ENCODE measurements at regions not wholly inside any gene's neighbourhood (a gene's known extent, or its start where the extent isn't known, plus 50 kb on each side); places are given as distances from the start of the nearest gene placed in this dataset.

DNA sequence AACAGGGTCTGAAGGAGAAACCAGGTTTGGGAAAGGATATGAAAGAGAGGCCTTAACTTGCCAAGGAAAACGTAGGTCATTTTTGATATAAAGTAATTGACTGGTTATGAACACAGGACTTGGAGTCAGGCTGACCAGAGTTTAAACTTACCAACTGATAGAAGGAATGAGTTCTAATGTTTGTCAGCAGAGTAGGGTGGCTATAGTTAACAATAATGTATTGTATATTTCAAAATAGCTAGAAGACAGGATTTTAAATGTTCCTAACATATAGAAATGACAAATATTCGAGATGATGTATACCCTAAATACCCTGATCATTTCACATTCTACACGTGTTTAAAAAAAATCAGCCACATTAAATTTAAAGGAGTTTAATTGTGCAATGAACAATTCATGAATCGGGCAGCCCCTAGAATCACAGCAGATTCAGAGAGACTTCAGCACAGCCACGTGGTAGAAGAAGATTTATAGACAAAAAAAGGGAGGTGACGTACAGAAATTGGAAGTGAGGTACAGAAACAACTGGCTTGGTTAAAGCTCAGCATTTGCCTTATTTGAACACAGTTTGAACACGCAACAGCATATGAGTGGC lies 52.5 kb upstream of the PLEKHG7 start:
- DNase-seq (ENCODE audit: low read depth in 2 of 2), result no peak

DNA sequence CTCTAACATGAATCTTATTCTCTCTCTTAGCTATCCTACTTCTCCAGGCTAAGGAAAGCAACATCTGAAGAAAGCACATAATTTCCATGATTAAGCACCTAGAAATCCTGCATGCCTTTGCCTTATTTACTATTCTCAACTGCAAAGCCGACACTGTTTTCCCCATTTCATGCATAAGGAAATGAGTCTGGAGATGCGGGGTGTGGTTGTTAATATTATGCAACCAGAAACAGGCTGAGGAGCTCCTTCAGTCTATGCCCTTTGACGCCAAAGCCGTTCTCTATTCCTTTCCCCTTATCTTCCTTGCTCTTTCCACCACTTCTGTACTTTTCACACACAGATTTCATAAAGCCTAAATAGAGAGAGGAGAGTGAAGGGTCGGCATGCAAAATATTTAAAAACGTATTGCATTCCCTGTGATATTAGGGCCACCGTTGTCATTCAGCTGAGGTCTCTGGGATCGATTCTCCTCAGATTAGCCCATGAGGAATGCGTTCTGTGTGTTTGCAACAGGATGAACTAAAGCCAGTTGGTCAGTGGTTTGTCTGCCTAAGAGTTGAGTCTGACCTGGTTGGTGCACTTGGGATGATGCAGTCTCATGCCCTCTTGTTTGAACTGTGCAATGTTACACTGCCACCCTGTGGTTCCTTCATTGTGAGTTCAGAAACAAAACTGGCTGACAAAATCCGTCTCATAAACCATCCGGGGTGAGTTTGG lies 53.1 kb upstream of the PLEKHG7 start:
- peak; percentile 76 to 80 for DNase-seq (ENCODE audit: low read depth in 2 of 2)

DNA sequence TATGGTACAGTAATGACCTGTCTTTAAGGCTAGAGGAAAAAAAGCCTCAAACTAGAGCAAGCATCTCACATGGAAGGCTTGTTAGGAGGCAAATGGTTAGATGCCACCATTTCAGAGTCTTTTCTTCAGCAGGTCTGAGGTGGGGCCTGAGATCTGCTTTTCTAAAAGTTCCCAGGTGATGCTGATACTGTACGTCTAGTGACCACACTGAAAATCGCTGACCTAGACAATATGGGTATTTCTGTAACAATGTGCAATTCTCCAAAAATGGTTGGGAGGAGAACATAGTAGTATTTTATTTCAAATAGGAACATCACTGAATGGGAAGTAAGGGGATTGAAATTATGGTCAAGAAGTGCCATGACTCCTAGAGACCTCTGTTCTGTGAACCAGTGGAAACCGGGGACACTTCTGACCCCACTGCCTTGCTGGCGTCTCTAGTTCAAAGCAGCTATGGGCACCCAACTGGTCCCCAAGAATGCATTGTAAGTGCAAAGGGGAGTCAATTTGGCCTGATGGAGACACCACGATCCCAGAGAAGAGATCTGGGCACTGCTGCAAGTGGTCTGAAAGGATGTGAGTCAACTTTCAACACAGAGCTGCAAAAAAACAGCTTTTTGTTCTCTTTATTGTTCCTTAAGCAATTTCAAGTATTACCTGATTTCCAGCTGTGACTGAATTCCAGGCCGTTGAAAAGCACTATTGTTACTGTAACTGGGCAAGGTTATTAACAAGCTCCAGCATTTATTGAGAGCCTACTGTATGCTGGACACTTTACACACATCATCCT lies 54.4 kb upstream of the PLEKHG7 start:
- DNase-seq (ENCODE audit: low read depth in 2 of 2), result no peak

DNA sequence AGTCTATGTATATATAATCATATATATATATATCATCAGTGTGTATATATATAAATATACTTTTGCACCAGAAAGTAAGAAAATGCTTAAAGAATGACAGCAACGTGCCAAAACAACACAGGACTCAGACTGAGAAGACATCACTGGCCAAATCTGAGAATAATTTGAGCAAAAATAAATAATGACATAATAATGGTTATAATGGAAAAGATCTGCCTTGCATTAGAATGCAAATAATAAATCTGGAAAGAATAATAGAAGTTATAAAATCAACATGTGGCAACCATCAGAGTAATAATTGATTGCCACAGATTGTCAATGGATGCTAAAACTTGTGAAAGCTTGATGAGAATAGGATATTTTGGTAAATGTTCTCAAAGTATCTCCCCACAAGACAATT lies 61.5 kb upstream of the PLEKHG7 start:
- DNase-seq (ENCODE audit: low read depth in 2 of 2), result no peak

DNA sequence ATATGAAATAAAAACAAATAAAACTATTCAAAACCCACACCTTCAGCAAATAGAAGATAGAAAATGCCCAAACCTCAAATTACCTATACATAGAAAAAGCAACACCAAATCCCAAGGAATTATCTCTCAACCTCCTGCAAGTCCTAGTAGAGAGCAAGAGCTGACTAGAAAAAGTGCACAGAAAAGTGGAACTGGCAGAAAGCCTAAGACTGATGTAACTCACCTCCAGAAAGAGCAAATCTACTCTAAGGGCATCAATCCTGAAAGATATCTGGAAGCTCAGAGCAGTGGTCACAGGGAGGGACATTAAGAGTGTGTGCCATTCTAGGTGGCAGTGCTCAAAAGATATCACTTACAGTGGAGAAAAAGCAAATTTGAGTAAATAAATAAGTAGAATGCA lies 62.1 kb upstream of the PLEKHG7 start:
- no peak for DNase-seq (ENCODE audit: low read depth in 2 of 2)

DNA sequence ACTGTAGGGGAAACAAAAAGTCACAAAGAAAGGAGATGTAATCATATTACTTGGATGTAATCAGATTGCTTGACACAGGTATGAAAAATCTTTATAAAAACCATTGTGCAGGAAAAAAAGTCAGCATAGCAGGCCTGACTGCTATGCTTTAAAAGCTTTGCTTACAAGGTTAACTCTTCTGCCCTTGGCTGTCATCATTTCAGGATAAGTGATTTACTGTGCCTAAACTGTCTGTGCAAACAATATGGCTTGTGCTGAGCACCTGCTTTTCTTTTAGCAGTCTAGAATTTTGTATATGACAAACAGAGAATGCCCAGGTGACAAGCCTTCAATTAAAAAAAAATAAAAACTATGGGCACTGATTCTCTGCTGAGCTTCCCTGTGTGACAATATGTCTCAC lies 63.8 kb upstream of the PLEKHG7 start:
- DNase-seq (ENCODE audit: low read depth in 2 of 2), result no peak

DNA sequence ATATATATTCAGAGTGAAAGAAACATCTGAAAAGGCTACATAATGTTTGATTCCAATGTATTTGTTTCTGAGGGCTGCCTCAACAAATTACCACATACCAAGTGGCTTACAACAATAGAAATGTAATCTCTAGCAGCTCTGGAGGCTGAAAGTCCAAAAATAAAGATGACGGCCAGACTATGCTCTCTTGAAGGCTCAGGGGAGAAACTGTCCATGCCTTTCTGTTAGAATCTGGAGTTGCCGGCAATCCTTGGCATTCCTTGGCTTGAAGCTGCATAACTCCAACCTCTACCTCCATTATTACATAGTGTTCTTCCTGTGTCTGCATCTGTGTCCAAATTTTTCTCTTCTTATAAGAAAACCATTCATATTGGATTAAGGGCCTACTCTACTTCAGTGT lies 68.1 kb upstream of the PLEKHG7 start:
- no peak for DNase-seq (ENCODE audit: low read depth in 2 of 2)

DNA sequence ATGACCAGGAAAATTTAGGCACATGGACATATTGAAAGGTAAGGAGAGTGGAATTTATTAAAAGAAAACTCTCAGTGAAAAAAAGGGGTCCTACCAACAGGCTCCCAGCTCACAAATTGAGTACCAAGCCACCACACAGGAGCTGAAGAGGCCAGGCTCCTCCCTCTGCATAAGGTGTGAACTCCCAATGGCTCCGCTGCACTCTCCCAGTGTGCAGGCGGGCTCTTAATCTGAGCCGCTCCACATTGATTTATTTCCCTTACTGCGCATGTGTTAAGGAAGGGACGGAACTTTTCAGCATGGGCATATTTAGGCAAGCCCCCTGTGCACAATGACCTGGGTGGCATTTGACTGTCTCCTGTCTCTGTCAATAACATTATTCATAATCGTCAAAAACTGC lies 68.6 kb upstream of the PLEKHG7 start:
- no peak for DNase-seq (ENCODE audit: low read depth in 2 of 2)

DNA sequence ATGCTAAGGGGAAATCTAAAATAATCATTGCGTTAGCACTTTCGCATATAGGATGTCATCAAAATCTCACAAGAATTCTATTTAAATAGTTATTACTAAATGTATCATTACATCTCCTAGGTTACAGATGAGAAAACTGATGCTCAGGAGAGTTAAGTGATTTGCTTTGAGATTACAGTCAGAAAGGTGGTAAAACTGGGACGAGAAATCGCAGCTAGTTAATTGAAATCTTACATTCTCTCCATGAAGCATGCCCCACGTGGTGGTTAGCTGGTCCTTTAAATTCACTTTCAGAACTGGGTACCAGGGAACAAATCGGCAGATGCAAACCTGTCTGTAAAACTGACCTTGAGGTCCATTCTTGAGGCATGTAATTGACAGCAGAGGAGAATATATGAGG lies 71.8 kb upstream of the PLEKHG7 start:
- no peak for DNase-seq (ENCODE audit: low read depth in 2 of 2)

DNA sequence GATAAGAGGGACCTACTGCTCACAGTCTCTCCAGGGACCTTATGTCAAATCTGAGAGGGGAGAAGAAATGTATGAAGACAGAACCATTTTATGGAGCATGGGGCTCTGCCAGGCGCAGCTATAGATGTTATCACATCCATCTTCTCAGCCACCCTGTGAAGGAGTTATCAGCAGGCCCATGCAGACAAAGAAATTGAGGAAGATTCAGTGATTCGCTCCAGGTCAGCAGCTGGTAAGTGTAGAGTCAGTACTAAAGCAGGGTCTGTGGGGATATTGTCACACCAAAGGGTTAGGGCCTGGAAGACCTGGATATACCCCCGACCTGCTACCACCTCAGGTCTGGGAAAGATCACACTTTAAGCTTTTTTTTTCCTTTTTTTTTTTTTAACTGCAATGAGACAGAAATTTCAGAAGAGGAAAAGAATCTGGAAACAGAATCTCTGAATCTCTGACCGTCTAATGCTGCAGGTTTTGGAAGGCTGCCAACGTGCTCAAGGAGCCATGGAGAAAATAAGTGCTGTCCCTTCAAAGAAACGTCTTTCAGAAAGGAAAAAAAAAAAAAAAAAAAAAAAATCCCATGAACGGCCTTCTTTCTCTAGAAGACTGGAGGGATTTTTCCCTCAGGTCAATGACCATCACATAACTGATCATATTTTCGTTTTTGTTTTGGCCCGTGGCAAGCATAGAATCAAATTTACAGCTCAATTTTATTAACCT lies 73.3 kb upstream of the PLEKHG7 start:
- peak in 1 of 2 donors; percentile 11 for DNase-seq (ENCODE audit: low read depth in 2 of 2)

DNA sequence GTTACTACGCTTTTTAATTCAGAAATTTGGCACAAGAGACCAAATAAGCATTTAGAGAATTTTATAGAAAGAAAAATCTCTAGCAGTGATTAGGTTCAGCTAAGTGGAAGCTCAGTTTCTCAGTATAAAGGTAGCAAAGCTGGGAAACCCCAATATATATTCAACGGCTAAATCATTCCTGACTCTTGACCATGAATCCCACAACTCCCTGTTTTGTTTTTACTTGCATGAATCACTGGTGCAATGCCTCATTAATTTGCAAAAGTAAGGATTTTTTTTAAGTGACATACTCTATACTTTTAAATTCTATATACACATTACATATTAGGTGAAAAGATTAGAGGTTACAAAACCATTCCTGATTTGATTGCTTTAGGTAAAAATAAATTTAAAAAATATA lies 74.3 kb upstream of the PLEKHG7 start:
- DNase-seq (ENCODE audit: low read depth in 2 of 2), result no peak

DNA sequence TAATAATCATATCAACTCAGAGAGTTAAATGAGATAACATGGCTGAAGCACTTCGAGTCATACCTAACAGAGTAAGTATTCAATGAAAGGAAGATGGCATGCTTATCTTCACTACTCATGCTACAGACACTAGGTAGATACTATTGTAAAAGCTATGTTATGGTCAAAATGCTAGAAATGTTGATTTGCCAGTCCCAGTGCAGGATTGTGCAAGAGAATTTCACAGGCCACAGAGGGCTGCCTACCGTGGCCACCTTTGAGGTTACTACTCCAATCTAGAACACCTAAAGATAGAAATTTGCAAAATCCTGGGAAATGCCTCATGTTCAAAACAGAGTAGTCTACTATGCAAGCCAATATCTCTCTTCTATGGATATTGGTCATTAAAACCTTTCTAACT lies 75.3 kb upstream of the PLEKHG7 start:
- DNase-seq (ENCODE audit: low read depth in 2 of 2), result no peak

DNA sequence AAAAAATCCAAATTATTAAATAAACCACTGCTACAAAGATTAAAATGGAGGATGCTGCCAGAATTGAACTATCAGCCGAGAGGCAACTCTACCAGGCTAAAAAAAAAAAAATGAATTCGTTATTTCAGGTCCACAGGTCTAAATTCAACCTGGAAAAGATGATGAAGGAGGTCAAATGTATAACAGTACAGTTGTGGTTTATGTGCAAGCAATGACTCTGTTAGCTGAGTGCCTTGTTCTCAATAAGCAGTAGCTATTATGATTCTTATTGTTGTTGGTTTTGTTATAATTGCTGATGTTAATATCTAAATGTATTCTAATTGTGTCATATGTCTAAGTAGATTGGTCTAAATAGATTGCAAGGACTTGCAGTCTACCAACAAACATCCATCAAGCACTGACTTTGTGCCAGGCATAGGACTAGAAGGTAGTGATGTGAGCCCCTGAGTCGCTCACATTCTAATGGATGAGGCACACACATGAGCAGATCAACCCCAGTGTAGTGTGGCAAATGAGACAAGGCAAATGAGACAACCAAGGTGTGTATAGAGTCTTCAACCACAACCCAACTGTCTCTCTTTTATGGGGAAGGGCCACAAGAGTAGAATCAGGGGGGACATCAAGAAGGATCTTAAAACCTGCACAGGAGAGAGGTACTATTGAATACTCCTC lies 77.0 kb upstream of the PLEKHG7 start:
- no peak for DNase-seq (ENCODE audit: low read depth in 2 of 2)

DNA sequence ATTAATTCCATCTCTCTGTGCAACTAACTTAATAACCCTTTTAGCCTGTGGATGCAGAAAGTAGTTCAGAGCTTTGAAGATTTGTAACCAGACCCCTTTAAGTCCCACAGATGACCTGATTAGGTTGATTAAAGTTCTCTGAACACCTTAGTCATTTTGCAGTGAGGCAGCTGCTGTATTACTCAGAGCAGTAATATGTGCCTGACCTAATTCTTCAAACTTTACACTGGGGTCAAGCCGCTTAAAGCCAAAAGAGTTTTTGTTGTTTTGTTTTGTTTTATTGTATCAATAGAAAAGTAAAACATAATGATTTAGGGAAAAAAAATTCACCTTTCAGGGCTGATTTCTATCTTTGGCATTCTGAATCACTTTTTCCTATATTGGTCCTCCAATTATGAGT lies 78.6 kb upstream of the PLEKHG7 start:
- no peak for DNase-seq (ENCODE audit: low read depth in 2 of 2)

DNA sequence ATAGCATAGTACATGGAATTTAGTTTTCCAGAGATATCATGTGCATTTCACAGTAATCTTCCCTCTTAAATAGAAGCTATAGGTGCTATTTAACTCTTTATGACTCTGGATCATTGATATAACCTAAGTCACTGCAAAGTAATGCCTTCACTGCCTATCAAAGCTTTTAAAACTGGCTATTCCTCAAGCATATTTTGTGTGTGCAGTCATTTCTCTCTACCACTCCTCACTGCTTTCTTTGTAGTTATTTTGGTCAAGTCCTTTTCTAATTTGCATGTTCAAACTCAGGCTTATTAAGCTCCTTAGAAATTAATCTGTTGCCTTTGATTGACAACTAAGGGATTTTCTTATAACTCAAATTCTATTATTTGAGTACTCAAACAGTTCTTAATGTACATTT lies 79.4 kb upstream of the PLEKHG7 start:
- no peak for DNase-seq (ENCODE audit: low read depth in 2 of 2)

DNA sequence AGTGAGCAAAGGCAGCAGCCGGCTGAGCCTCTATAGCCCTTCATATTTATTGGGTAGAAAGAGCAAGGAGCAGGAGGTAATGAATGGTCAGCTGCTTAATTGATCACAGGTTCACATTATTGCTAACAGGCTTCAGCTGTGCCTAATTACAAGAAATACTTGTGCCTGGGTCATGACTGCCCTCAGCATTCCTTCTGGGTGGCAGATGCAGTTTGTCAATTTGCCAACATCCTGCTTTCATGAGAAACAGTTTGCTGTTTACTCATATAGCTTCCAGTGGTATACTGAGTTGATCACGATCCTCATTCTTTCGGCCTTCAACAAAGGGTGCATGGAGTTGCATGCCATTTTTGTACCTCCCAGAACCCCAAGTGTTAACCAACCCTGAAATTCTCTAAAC lies 81.0 kb upstream of the PLEKHG7 start:
- no peak for DNase-seq (ENCODE audit: low read depth in 2 of 2)

DNA sequence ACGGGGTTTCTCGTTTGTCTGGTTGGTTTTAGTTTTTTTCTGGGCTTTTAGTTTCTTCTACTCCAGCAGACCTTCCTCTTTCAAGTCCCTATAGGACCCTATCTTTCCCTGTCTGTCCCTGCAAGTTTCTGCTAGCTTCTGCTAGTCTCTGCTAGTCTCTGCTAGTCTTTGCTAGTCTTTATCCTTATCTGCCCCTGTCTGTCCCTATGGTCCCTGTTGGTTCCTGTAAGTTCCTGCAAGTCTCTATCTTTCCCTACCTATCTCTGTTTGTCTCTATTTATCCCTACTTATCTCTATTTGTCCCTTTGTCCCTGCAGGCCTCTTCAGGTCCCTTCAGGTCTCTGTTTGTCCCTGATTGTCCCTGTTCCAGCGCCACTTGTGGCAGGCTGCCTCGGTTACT lies 81.5 kb upstream of the PLEKHG7 start:
- DNase-seq (ENCODE audit: low read depth in 2 of 2), result no peak

DNA sequence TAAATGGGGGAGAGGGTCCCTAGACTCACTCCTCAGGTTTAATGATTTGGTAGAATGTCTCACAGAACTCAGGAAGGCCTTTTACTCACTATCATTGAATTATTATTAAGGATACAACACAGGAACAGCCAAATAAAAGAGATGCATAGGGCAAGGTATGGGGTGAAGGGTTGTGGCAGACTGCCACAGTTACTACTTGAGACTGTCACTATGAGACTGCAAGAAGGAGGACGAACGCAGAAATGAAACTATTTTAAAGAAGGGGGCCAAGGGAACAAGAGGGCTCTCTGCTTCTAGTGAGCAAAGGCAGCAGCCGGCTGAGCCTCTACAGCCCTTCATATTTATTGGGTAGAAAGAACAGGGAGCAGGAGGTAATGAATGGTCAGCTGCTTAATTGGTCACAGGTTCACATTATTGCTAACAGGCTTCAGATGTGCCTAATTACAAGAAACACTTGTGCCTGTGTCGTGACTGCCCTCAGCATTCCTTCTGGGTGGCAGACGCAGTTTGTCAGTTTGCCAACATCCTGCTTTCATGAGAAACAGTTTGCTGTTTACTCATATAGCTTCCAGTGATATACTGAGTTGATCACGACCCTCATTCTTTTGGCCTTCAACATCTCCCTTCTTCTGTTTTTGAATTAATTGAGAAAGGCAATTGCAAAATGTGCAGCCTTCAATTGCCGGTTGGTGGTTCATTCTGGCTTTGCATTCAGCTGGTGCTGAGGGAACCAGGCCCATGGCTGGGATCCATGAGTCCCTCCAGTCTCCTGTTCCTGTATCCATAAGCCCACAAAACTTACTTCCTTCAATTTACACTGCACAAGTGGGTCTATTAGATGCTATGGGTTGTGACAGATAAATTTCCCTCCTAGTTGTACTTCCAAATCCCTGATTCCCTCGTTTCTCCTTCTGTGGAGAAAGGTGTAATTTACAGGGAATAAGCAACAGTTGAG lies 82.8 kb upstream of the PLEKHG7 start:
- no peak for DNase-seq (ENCODE audit: low read depth in 2 of 2)

DNA sequence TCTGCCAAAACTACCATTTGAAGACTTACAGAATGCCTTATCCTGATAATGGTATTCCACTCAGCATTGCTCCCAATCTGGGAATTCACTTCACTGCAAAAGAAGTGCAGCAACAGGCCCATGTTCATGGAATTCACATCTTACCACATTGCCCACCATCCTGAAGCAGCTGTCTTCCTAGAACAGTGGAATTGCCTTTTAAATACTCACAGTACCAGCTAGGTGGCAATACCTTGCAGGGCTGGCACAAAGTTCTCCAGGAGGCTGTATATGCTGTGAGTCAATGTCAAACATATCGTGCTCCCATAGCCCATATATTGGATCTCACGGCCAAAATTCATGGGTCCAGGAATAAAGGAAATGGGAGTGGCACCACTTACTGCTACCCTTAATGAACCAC lies 83.8 kb upstream of the PLEKHG7 start:
- DNase-seq (ENCODE audit: low read depth in 2 of 2), result no peak

DNA sequence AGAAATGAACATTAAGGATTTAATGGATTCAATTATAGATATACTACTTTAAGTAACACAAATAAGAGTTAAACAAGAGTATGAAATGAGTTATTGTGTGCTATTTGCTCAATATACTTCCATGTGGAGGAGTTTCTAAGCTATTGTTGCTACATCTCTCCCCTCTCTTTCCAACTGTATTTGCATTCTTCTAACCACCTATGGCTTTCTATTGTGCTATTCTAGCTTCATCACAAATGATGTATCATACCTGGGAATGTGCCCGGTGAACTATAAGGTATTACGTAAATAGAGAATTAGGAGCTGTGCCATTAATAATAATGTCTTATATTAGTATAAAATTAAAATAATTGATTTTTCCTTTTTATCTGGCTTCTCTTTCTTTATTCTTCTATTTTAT lies 87.1 kb upstream of the PLEKHG7 start:
- no peak for DNase-seq (ENCODE audit: low read depth in 2 of 2)

DNA sequence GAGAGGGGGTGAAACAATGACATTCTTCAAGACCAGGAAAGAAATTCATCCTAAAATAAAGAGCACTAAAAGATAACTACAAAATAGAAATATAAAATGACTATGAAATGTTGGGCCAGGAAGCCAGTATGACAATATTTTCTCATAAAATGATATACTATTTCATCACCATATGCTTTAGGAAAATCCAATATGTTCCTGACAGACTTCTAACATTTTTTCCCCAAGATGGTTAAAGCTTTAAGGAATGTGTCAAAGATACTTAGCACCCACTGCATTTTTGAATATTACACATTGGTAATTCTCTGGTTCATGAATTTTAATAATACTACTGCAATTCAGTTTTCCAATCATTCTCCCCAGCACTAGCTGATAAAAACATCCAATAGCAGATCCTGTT lies 87.7 kb upstream of the PLEKHG7 start:
- no peak for DNase-seq (ENCODE audit: low read depth in 2 of 2)
